NCI-H2171 treated with DMSO at 0.1 percent for 48 hours (cell line): ENCODE measurements at regions not wholly inside any gene's neighbourhood (a gene's known extent, or its start where the extent isn't known, plus 50 kb on each side); places are given as distances from the start of the nearest gene placed in this dataset.

ENCODE experiments used
- DNase-seq: peaks from one replicate; lab custom pipeline; 2025; lab: John Stamatoyannopoulos, UW

- DNase-seq: no peak
Observed at GRCh38 chr5:167466992-167467391, 824.5 kb upstream of the WWC1 start.

GRCh38 chr5:167472566-167473108 is 818.8 kb upstream of the WWC1 start:
- DNase-seq: no peak

- no peak for DNase-seq
Observed at GRCh38 chr5:167478188-167478587, 813.3 kb upstream of the WWC1 start.

- no peak for DNase-seq
Observed at GRCh38 chr5:167479779-167480178, 811.7 kb upstream of the WWC1 start.

- DNase-seq: no peak
Observed at GRCh38 chr5:167481345-167481744, 810.1 kb upstream of the WWC1 start.

- DNase-seq: no peak
Observed at GRCh38 chr5:167482555-167482954, 808.9 kb upstream of the WWC1 start.

- DNase-seq: no peak
Observed at GRCh38 chr5:167485061-167485774, 806.2 kb upstream of the WWC1 start.

- DNase-seq: no peak
Observed at GRCh38 chr5:167488371-167488770, 803.1 kb upstream of the WWC1 start.

GRCh38 chr5:167489202-167489601 is 802.2 kb upstream of the WWC1 start:
- no peak for DNase-seq

- DNase-seq: no peak
Observed at GRCh38 chr5:167503926-167504720, 787.3 kb upstream of the WWC1 start.

- no peak for DNase-seq
Observed at GRCh38 chr5:167507463-167508233, 783.8 kb upstream of the WWC1 start.

- DNase-seq: no peak
Observed at GRCh38 chr5:167509076-167509475, 782.4 kb upstream of the WWC1 start.

- DNase-seq: no peak
Observed at GRCh38 chr5:167511276-167511675, 780.2 kb upstream of the WWC1 start.

- DNase-seq: no peak
Observed at GRCh38 chr5:167512111-167512510, 779.3 kb upstream of the WWC1 start.

GRCh38 chr5:167513381-167513780 is 778.1 kb upstream of the WWC1 start:
- no peak for DNase-seq

- no peak for DNase-seq
Observed at GRCh38 chr5:167514461-167514860, 777.0 kb upstream of the WWC1 start.

- no peak for DNase-seq
Observed at GRCh38 chr5:167525004-167525403, 766.4 kb upstream of the WWC1 start.

GRCh38 chr5:167528651-167529050 is 762.8 kb upstream of the WWC1 start:
- no peak for DNase-seq

GRCh38 chr5:167530548-167530947 is 760.9 kb upstream of the WWC1 start:
- no peak for DNase-seq

- no peak for DNase-seq
Observed at GRCh38 chr5:167533814-167534795, 757.3 kb upstream of the WWC1 start.

GRCh38 chr5:167539747-167540146 is 751.7 kb upstream of the WWC1 start:
- no peak for DNase-seq
